HepG2 (cell line): ENCODE measurements at regions not wholly inside any gene's neighbourhood (a gene's known extent, or its start where the extent isn't known, plus 50 kb on each side); places are given as distances from the start of the nearest gene placed in this dataset.

Source experiments
- ADNP ChIP-seq: sonication (generic); formaldehyde crosslinking; IDR thresholded peaks from 2 replicates; pipeline ENCODE4 v1.4.0; 2020; ENCODE audit warnings: missing genetic modification reagents
- BCL6 ChIP-seq: IDR thresholded peaks from 2 replicates; pipeline ENCODE4 v1.6.1; 2016; ENCODE audit warnings: missing genetic modification reagents, missing compliant biosample characterization

GRCh38 chr5:40428815-40429214 is 250.9 kb upstream of the PTGER4 start:
- TF ChIP-seq ADNP: no peak
- no peak for TF ChIP-seq BCL6 (CRISPR knock-in tag)
